ENCODE measurements at regions not wholly inside any gene's neighbourhood (a gene's known extent, or its start where the extent isn't known, plus 50 kb on each side); places are given as distances from the start of the nearest gene placed in this dataset.

GRCh38 chr17:52831536-52831935 lies 673.0 kb upstream of the CA10 start:
- TF ChIP-seq CTCF (tag by site-specific recombination; IDR thresholded peaks at IDR 0.05) (no peak), ZSCAN18 (tag by site-specific recombination; IDR thresholded peaks at IDR 0.05) (no peak), ZFP41 (tag by site-specific recombination; IDR thresholded peaks at IDR 0.05; ENCODE audit: borderline replicate concordance) (no peak), ZNF184 (tag by site-specific recombination; IDR thresholded peaks at IDR 0.05) (no peak), ZBTB20 (tag by site-specific recombination; IDR thresholded peaks at IDR 0.05) (no peak), HOXA7 (CRISPR knock-in tag; IDR thresholded peaks at IDR 0.05; ENCODE audit: borderline replicate concordance) (no peak), ZFP37 (tag by site-specific recombination; IDR thresholded peaks at IDR 0.05) (no peak), ZNF140 (tag by site-specific recombination; IDR thresholded peaks at IDR 0.05) (no peak), ELK4 (IDR thresholded peaks at IDR 0.05; ENCODE audit: borderline replicate concordance, low read depth, low read length) (no peak)
